ENCODE measurements at regions not wholly inside any gene's neighbourhood (a gene's known extent, or its start where the extent isn't known, plus 50 kb on each side); places are given as distances from the start of the nearest gene placed in this dataset.

GRCh38 chr9:26131886-26132285 is 453.6 kb upstream of the TUSC1 start:
- TF ChIP-seq REST (IDR thresholded peaks at IDR 0.05; ENCODE audit: low read depth) (no peak), CEBPB (IDR thresholded peaks at IDR 0.05) (no peak)
- TF ChIP-seq, protein P1, sequence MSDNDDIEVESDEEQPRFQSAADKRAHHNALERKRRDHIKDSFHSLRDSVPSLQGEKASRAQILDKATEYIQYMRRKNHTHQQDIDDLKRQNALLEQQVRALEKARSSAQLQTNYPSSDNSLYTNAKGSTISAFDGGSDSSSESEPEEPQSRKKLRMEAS (IDR thresholded peaks at IDR 0.05), result no peak

All from Ishikawa (cell line).